T-helper 1 cell treated with Interleukin-12 subunit alpha and Interleukin-12 subunit beta and Interleukin-4 antibody, amounts not matched to agents 30 ng/mL and 1 ng/mL, for 36 hours (primary cell): ENCODE measurements at regions not wholly inside any gene's neighbourhood (a gene's known extent, or its start where the extent isn't known, plus 50 kb on each side); places are given as distances from the start of the nearest gene placed in this dataset.

Source experiments
- intact Hi-C: fragments of 100-400 bp; cut with micrococcal nuclease; formaldehyde crosslinking; loops from one replicate; pipeline ENCODE4 v1.15.1; 2024

DNA sequence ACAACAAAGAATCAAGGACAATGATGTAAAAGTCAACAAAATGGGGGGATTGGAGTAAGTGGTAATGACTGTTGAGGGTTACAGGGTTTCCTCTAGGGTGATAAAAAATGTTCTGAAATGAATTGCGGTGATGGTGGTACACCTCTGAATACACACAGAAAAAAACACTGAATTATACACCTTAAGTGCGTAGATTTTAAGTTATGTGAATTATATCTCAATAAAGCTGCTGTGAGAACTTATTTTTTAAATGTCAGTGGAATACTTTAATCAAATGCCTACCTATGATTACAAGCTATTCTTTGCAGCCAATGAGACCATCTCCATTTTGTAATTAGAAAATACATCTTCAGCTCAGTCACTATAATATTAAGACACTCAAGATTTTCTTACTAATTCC, 53.5 kb downstream of the ZNF608 start:
- intact Hi-C loops = no loop called here

DNA sequence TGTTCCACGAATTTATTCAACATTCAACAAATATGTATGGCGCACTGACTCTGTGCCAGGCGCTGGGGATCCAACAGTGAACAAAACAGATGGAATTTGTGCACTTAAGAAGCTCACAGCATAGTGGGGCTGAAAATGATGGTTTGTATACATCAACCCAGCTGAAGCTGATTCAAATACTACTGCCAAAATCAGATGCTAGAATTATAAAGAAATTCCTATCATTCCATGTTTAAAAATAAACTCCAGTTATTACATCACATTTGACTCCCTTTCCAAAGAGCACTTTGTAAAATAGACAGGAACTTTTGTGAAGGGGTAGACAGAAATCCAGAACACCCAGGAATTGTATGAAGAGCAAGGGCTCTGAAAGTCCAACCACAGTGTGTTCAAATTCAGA, 54.1 kb downstream of the ZNF608 start:
- intact Hi-C loops = no loop called here

DNA sequence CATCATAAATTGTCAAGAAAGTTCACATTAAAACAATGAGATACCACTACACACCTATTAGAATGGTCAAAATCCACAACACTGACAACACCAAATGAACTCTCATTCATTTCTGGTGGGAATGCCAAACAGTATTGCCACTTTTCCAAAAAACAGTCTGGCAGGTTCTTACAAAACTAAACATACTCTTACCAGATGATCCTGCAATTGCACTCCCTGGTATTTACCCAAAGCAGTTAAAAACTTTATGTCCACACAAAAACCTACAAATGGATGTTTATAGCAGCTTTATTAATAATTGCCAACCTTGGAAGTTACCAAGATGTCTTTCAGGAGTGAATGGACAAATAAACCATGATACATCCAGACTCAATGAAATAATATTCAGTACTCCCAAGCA, 56.8 kb downstream of the ZNF608 start:
- intact Hi-C loops = no loop called here

DNA sequence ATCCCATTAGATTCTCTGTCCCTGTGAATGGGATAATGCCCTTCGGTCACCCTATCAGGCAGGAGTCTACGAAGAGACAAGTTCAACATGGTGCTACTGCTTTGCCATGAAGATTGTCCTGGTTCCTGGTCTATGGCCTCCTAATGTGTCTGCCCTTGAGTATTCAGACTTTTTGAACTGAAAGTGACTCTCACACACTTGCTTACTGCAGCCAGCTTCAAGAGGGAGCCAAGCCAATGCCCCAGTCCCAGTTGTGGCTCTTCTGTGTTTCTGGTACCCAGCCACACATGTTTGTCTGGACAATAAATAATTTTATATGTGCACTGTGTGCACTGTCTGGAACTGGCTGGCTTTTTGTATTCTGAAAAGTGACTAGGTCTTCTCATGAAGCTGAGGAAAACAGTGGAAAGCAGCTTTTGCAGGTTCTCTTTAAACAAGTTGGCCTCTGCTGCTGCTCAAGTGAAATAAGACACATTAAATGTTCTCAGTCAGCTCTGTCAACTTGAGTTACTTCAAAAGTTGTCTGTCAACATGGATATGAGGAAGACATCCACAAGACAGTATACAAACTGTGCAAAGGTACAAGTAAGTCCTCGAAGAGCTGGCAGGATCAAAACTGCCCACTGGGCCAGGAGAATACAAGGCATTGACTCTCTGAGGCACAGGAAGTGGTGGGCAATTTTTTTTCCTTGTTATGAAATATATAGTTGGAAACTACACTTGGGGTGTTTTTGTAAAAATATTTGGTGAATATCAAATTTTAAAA, 60.0 kb downstream of the ZNF608 start:
- intact Hi-C loops = no loop called here

DNA sequence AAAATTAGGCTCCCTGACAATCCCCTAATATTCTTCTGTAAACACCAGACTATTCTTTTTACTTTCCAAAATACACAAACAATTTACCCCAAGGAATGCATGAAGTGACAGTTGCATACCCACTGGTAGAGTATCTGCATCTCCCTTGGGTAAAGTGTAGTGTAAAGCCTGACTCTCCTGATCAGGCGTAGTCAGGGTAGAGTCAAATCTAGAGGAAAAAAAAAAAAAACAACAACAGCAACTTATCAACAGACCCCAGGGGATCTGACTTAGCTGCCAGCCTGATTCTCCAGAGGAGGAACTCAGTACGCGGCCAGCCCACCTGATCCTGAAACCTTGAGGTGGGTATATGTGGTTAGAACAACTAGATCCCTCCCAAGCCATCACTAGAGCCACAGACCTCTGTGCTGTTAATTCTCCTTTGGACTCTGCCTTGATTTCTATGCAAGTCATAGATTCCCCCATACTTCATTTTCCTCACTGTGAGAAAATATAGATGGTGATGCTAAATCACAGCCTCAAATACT, 61.0 kb downstream of the ZNF608 start:
- intact Hi-C loops = no loop called here

DNA sequence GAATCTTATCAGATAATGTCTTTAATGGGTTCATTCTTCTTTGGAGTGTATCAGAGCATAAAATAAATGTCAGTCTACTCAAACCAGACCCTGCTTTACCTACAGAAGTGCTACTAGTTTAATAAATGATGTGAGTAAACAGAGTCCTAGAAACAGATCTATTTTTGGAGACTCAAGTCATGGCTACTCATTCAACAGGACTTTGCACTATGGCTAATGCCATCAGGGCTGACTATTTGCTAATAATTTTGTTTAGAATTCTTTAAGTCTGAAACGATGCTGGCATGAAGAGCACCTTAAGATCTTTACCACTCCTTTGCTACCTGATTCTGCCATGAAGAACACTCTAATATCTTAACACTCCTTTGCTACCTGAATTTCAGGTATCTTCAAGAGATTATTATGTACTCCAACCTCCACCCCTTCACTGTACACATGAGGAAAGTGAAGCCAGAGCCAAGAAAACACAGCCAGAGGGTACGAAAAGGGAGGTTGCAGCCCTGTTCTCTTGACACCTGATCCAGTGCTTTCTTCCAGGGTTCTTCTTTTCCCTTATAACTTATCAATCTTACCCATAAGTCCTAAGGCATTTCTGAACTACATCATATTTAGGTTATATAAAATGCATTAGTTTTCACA, 62.4 kb downstream of the ZNF608 start:
- intact Hi-C loops = no loop called here

DNA sequence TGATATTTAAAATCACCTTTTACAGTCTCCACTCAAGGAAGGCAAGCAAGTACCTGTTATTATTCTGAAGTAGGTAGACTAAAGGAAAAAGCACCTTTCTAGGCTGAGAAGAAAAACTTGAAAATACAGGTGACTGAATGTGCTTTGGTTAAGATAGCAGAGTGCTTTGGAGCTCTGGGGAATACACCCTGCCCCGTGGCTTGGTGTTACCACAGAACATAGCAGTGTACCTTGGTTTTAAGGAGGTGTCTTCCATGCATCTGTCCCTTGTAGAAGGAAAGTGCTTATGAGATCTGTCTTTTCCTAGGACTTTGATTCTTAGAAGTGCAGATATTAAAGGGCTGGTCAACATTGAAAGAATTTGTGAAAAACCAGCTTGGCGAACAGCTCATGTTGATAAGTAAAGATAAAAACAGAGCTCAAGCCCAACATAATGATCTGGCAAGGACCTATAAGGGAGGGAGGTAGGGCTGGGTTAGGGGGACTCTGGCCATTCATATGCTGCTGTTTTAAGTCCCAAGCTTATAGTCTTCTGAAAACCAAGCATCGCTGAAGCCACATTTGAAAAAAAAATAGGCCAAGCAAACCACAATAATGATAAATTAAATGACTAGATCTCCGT, 66.8 kb downstream of the ZNF608 start:
- intact Hi-C loops = no loop called here

DNA sequence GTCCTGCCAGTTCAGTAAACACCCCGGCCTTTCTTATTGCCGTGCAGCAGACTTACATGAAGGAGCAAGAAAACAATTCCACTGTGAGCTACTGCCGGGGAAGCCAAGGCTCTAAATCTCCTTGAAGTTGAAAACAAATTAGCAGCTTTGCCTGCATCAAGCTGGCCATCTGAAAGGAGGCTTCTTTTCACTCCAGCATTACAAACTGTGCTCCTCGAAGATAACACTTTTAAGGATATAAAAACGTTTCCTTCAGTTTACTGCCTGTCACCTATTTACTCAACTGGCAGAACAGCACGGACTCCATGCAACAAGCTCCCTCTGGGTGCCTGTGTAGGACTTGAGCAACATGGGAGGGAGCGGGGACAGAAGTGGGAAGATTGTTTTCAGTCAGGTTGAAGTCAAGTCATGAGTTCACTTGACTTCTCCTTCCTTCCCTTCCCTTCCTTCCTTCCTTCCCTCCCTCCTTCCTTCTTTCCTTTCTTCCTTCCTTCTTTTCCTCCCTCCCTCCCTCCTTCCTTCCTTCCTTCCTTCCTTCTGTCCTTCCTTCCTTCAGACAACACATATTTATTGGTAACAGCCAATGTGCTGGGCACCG, 67.4 kb downstream of the ZNF608 start:
- intact Hi-C loops = no loop called here

DNA sequence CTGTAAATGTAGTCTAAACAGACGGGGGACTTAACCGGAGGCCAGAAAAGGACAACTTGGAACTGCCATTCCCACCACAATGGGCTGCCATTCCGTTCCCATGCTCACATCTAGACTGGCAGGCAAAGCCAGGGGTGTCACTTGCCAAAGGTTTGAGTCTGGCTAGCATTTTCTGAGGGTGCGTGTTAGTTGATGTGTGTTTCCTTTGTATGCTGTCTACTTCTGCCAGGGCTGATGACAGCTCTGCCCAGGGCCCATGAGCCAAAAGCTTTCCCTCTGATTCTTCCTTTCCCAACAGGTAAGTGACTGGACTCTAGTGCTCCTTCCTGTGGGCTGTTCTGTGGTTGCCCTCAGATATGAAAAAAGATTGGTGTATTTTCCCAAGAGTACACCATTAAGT, 68.0 kb downstream of the ZNF608 start:
- intact Hi-C loops = no loop called here

DNA sequence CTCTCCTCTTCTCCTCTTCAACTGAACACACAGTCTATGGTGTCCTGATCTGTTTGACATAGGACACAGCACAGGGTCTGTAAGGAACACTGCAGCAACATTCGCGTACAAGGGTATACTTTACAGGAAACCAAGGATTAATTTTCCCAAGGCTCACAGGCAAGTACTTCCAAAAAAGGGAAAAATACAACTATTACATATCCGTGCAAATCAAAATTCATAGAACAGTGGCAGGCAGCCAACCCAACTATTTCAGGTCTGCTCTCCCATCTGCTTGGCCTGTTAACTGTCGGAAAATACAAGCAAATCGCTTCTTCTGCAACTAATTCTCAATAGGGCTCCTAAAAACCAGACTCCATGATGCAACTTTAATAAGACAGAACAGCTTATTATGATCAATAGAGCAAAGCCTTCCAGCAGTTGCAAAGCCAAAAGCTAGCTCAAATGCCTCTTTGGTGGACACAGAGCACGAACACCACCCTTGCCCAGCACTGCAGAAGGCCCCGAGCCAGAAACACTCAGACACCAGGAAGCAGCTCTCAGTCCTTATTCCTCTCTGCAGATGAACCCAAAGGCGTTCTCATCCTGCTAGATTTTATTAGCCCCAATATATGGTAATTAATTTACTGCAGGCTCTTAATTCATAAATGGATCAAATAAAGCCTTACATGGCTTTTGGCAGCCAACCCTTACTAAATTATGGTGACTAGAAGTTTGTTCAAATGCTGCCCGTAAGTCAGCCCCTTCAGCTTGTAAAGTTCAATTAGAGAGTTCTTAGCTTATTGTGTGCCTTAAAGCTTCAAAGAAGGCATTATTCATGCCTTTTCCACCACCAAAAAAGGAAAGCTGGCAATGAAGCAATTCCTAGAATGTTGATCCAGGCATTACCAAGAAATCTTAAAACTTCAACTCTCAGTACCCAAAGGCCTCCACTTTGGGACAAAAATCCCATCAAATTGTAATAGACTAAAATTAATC, 68.8 kb downstream of the ZNF608 start:
- intact Hi-C loops = no loop called here

DNA sequence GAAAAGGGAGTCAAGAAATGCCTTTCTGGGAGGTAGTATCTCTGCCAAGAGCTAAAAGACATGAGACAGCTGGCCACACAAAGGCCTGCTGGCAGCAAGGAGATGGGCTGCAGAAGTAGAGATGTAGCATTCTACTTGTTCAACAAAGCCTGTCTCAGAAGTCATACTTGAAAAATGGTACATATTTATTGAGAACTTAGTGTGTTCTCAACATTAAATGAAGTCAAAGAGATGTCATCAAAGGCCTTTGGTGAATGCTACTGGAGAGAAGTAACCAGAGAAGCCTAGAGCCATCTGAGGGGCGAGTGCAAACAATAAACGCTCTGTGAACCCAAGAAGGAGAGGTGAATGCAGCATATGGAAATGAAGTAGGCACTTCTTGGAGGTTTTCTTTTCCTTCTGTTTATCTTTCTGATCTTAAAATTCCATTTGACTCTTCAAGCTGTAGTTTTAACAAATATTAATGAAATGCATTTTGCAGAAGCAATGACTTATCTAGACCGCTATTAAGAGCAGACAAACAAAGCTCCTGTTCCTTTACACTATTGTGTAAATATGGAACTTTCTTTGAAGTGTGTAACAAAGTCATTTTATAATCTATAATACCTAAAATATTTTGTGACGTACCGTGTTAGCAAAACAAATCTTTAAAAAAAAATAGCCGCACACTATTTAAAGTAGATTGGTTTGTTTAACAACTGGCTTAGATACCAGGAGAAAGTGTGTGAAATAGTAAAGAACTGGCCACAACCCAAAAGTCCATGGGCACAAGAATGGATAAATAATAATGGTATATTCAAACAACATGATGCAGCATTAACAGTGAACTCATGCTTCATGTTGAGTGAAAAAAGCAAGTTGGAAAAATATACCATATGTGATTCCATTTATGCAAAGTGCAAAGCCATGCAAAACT, 70.2 kb downstream of the ZNF608 start:
- intact Hi-C loops = no loop called here

DNA sequence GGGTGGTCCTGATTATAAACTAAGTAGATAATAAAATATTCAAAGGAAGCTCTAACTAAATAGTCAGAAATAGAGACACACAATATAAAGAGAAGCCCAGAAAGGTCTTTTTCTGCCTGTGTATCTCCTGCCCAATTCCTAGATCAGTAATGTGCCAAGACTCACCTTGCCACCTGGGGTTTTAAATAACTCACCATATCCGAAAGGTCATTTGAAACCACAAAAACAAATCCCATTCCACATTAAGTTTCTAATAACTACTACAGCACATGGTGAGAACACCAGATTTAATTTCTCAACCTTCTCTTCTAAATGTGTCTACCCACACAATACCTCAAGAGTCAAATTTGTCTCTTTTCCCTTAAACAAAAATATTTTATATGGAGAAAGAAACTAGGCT, 75.2 kb downstream of the ZNF608 start:
- intact Hi-C loops = no loop called here

DNA sequence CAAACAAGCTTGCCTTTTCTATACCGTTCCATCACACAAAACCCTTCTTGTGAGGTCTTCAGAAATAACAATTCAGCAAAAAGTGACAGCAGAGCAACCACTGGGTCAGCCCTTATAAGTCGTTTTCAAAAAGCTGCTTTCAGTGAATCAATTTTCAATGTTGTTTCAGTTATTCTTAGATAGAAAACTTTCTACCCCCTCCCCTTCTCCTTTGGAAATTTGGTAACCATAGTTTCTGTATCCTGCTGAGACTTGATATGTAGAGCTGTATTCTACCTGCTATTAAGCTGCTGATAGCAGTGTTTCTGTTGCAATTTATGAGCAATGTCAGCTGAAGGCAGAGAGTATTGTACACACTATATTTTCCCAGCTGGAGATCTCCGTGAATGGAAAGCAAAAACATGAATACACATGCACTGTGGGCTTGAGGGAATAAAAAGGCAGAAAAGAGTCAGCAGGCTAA, 75.7 kb downstream of the ZNF608 start:
- intact Hi-C loops = no loop called here

DNA sequence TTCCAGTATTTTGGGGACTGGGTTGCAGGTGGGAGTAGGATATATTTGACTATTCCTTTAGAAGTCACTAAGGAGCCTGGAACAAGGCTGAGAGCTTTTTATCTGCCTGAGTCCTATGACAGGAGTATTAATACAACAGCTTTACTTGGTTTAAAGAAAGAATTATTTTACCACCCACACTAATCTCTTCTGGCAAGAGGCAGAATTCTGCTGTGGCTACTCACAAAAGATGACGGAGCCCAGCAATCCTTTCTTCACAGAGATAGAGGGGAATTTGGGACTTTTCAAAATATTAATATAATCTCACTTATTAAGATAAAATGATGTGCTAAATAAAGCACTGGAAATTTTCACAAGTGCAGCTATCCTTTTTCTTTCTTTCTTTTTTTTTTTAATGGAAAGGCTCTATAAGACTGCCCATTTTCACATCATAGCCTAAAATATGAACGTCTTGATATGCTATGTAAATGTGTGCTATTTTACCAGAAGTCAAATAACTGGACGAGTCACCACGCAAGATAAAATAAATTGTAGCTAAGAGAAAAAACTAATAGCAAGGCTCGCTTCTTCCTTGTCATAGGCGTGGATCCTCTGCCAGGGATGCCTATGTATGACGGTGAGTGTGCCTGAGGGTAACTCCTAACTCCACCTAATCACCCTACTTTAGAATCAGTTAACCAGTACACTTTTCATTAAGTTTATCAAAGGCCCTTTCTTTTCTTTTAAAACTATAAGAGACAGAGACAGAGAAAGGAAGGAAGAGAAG, 76.3 kb downstream of the ZNF608 start:
- intact Hi-C loops = no loop called here

DNA sequence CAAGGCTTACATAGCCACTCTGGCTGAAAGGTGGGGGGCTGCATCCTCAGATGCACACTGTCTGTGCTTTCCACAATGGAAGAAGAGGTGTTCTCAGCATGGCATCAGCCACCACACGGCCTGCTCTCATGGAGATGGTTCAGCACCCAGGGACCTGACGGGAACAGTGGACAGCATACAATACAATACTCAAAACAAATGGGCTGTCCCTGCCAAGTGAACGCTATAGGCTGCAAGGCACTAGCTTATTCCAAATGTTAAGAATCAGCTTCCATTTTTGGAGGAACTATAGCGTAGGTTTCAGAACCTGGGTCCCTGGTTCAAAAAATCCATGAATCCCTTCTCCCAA, 77.2 kb downstream of the ZNF608 start:
- intact Hi-C loops = no loop called here

DNA sequence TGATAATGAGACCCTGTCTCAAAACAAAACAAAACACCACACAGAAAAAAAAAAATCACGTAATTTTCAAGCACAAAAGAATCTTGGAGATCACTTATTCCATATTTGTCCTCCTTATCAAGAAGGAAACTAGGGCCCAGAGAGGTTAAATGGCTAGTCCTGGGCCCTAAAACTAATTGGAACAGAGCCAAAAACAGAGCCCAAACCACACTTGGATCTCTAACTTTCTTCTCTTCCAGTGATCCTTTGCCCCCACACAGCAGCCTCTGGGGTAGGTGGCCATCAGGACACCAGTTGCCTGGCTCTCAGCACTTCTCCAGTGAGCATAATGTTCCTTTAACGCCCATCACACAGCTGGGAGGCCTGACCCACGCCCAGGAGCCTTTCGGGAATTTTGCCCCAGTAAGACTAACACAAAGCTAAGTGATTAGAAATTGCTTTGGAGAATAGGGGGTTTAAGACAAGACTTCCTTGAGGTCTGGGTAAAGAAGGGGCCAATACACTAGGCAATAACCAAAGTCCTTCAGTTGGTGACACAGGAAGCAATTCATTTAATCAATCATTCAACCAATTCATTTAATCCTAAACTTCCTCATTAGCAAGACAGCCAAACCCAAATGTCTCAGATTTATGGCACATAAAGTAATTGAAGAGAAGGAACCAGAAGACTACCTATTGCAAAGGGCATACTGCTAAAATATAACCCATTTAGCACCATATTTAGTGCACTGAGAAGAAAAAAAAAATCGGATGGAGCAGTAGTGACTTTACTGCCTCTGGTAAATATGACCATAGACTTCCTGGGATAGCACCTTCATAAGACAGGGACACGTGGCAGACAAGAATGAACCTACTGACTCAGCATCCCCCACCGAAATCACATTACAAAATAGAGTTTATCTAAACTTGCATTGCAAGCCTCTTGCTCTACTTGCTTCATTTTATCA, 77.8 kb downstream of the ZNF608 start:
- intact Hi-C loops = no loop called here

DNA sequence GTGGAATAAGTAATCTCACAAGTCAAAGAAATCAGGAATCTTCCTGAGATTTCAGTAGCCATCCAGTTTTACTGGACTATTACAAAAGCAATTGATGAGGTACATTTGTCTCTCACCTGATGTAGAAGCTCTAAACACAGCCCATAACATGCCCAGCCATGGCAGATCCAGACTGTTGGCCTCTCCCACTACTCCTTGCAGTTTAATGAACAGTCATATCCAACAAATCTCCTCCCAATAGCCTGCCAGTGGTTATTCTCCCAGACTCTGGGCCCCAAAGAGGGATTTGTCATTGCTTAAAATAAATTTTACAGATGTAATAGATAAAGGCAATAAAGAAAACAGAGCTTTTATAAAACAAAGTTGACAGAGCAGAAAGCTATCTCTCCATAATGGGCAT, 80.8 kb downstream of the ZNF608 start:
- intact Hi-C loops = no loop called here

DNA sequence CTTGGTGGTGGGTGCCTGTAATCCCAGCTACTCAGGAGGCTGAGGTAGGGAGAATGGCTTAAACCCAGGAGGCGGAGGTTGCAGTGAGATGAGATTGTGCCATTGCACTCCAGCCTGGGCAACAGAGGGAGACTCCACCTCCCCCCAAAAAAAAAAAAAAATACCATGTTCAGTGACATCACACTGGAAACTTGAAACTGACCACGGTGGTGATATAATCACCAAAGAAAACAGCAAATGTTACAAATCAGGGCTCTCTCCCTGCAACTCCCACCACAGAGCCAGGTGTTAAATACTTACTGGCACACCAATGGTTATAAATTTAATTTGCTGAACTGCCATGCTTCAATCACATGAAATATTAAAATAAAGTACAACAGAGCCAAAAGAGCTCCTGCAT, 81.4 kb downstream of the ZNF608 start:
- intact Hi-C loops = no loop called here
